Kidney epithelial cell (primary cell): ENCODE measurements at regions not wholly inside any gene's neighbourhood (a gene's known extent, or its start where the extent isn't known, plus 50 kb on each side); places are given as distances from the start of the nearest gene placed in this dataset.

Experiments used
- DNase-seq: peaks from one replicate; pipeline ENCODE4 v3.0.0-alpha.2; 2010; ENCODE audit warnings: low read depth
- H3K27me3 ChIP-seq: 2 replicates; pipeline ENCODE4 v1.6.0; 2011; ENCODE audit warnings: low read length; ENCODE audit not compliant: control insufficient read depth, insufficient read depth
- H3K36me3 ChIP-seq: 2 replicates; pipeline ENCODE4 v1.5.1; 2011; ENCODE audit warnings: low read length; ENCODE audit not compliant: control insufficient read depth, insufficient read depth
- H3K4me3 ChIP-seq: 2 replicates; pipeline ENCODE4 v1.5.1; 2011; ENCODE audit warnings: low read depth, mild to moderate bottlenecking, control low read depth, low read length
- CTCF ChIP-seq: IDR thresholded peaks from 2 replicates; pipeline ENCODE4 v1.5.1; 2011; ENCODE audit warnings: mild to moderate bottlenecking, moderate library complexity, low read length, control low read depth, inconsistent platforms; ENCODE audit not compliant: insufficient read depth, poor library complexity, severe bottlenecking

GRCh38 chr2:240326246-240326645 lies 109.2 kb upstream of the GPC1 start:
- peak; percentile 14 for DNase-seq
- TF ChIP-seq CTCF, result no peak
- Histone ChIP-seq H3K4me3 (no peak overlapping the region), H3K36me3 (no peaks in the 10 kb centered on the region), H3K27me3 (peaks cover 2% of the 10 kb centered on the region)

- TF ChIP-seq CTCF, result no peak
- H3K27me3 ChIP-seq, result peaks cover 2% of the 10 kb centered on the region
- DNase-seq, result no peak
- H3K4me3 ChIP-seq, result no peak overlapping the region
- no peaks in the 10 kb centered on the region for H3K36me3 ChIP-seq
Measured at GRCh38 chr2:240326886-240327285, 108.6 kb upstream of the GPC1 start.

GRCh38 chr2:240327566-240327965 lies 107.9 kb upstream of the GPC1 start:
- DNase-seq, result no peak
- Histone ChIP-seq H3K4me3 (no peak overlapping the region), H3K27me3 (peaks cover 2% of the 10 kb centered on the region), H3K36me3 (no peaks in the 10 kb centered on the region)
- TF ChIP-seq CTCF, result no peak

- Histone ChIP-seq H3K27me3 (peaks cover 2% of the 10 kb centered on the region), H3K36me3 (no peaks in the 10 kb centered on the region), H3K4me3 (no peak overlapping the region)
- no peak for TF ChIP-seq CTCF
- no peak for DNase-seq
Measured at GRCh38 chr2:240328526-240328925, 106.9 kb upstream of the GPC1 start.

GRCh38 chr2:240329116-240329665 lies 106.3 kb upstream of the GPC1 start:
- peaks cover 3% of the 10 kb centered on the region for H3K27me3 ChIP-seq
- no peaks in the 10 kb centered on the region for H3K36me3 ChIP-seq
- DNase-seq, result no peak
- H3K4me3 ChIP-seq, result no peak overlapping the region
- no peak for TF ChIP-seq CTCF

GRCh38 chr2:240329778-240330177 lies 105.7 kb upstream of the GPC1 start:
- no peaks in the 10 kb centered on the region for H3K36me3 ChIP-seq
- no peak for DNase-seq
- no peak overlapping the region for H3K4me3 ChIP-seq
- no peak for TF ChIP-seq CTCF
- peaks cover 5% of the 10 kb centered on the region for H3K27me3 ChIP-seq
